ENCODE measurements at regions not wholly inside any gene's neighbourhood (a gene's known extent, or its start where the extent isn't known, plus 50 kb on each side); places are given as distances from the start of the nearest gene placed in this dataset.
A peak's percentile ranks its signal among the peaks of the same experiment; 100 is the strongest.

- DNase-seq (ENCODE audit: low read depth): no peak
- TF ChIP-seq CTCF (IDR thresholded peaks at IDR 0.05; ENCODE audit: insufficient read depth, low read length, severe bottlenecking): no peak
- FAIRE-seq: no peak
- no peaks in the 10 kb centered on the region for H3K36me3 ChIP-seq (ENCODE audit: control insufficient read depth, insufficient read depth, low read length)
- no peak overlapping the region for H3K4me3 ChIP-seq (ENCODE audit: low read depth, low read length)
- H3K27me3 ChIP-seq (ENCODE audit: control insufficient read depth, insufficient read depth, low read length): no peaks in the 10 kb centered on the region
Measured at GRCh38 chr16:86974120-86974519, 343.1 kb downstream of the C16orf95 start.

GRCh38 chr16:86975445-86975844 lies 341.7 kb downstream of the C16orf95 start:
- FAIRE-seq: peak; percentile 7
- TF ChIP-seq CTCF (IDR thresholded peaks at IDR 0.05; ENCODE audit: insufficient read depth, low read length, severe bottlenecking): no peak
- no peaks in the 10 kb centered on the region for H3K27me3 ChIP-seq (ENCODE audit: control insufficient read depth, insufficient read depth, low read length)
- no peak overlapping the region for H3K4me3 ChIP-seq (ENCODE audit: low read depth, low read length)
- no peaks in the 10 kb centered on the region for H3K36me3 ChIP-seq (ENCODE audit: control insufficient read depth, insufficient read depth, low read length)
- DNase-seq (ENCODE audit: low read depth): peak; percentile 18

DNA sequence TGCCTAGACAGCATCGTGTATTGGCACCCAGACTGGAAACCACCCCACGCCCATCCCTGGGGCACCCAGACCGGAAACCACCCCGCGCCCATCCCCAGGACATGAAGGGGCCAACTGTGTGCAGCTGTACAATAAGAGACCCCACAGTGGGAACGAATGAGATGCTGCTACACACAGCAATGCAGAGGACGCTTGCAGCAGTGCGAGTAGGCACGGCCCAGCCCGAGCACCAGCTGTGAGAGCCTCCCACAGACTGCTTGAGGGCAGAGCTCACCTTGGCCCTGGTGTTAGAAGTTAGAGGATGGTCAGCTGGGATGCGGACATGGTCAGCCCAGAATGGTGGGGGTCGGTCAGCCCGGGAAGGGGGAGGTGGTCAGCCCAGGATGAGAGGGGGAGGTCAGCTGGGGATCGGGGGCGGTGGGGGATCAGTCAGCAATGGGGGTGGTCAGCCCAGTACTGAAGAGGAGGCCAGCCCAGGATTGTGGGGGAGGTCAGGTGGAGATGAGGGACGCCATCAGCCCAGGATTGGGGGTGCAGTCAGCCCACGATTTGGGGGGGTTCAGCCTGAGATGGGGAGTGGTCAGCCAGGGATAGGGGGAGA lies 340.0 kb downstream of the C16orf95 start:
- FAIRE-seq (no peak), DNase-seq (ENCODE audit: low read depth) (no peak)
- no peak overlapping the region for H3K4me3 ChIP-seq (ENCODE audit: low read depth, low read length)
- H3K36me3 ChIP-seq (ENCODE audit: control insufficient read depth, insufficient read depth, low read length): no peaks in the 10 kb centered on the region
- H3K27me3 ChIP-seq (ENCODE audit: control insufficient read depth, insufficient read depth, low read length): no peaks in the 10 kb centered on the region
- no peak for TF ChIP-seq CTCF (IDR thresholded peaks at IDR 0.05; ENCODE audit: insufficient read depth, low read length, severe bottlenecking)

DNA sequence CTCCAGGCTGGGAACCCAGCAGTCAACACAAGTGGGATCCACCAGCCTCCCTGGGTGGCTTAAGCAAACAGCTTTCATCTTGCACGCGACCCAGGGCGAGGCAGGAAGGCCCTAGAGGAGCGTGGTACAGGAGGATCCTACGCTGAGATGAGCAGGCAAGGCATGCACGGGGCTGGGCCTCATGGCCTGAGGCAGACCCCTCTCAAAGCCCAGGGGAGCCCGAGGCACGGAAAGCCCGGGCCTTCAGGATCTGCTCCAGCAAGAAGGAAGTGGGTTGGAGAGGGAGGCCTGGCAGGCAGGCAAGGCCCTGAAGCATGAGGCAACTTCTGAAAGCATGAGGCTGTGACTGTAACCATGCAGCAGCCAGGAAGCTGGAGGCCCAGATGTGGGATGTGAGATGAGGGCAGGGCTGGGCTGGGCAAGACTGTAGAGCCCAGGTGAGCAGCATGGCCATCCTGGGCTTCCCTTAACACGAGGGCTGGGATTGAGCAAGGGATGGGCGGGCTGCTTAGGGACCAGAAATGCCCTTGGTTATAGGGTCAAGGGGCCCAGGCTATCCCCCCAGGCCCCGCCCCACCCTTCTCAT lies 338.7 kb downstream of the C16orf95 start:
- Histone ChIP-seq H3K27me3 (ENCODE audit: control insufficient read depth, insufficient read depth, low read length) (no peaks in the 10 kb centered on the region), H3K4me3 (ENCODE audit: low read depth, low read length) (no peak overlapping the region), H3K36me3 (ENCODE audit: control insufficient read depth, insufficient read depth, low read length) (no peaks in the 10 kb centered on the region)
- TF ChIP-seq CTCF (IDR thresholded peaks at IDR 0.05; ENCODE audit: insufficient read depth, low read length, severe bottlenecking): no peak
- no peak for FAIRE-seq
- DNase-seq (ENCODE audit: low read depth): no peak

GRCh38 chr16:86979061-86979460 lies 338.1 kb downstream of the C16orf95 start:
- Histone ChIP-seq H3K4me3 (ENCODE audit: low read depth, low read length) (no peak overlapping the region), H3K36me3 (ENCODE audit: control insufficient read depth, insufficient read depth, low read length) (no peaks in the 10 kb centered on the region), H3K27me3 (ENCODE audit: control insufficient read depth, insufficient read depth, low read length) (no peaks in the 10 kb centered on the region)
- DNase-seq (ENCODE audit: low read depth) (no peak), FAIRE-seq (no peak)
- TF ChIP-seq CTCF (IDR thresholded peaks at IDR 0.05; ENCODE audit: insufficient read depth, low read length, severe bottlenecking): no peak

All from bronchial epithelial cell (primary cell).